Uterus (tissue), 3 donors: ENCODE measurements at regions not wholly inside any gene's neighbourhood (a gene's known extent, or its start where the extent isn't known, plus 50 kb on each side); places are given as distances from the start of the nearest gene placed in this dataset.

Experiments
- DNase-seq, 2 donors: peaks; one replicate each; pipeline ENCODE4 v3.0.0-alpha.2; 2019 to 2020
- H3K27ac ChIP-seq, 2 donors: fragments of 200-600 bp; sonication (generic); 1 replicate in 1 of 2; 2 replicates in 1 of 2; pipeline ENCODE4 v1.5.1; 2016 to 2018
- H3K27me3 ChIP-seq, 2 donors: fragments of 200-600 bp; sonication (generic); one replicate each; pipeline ENCODE4 v1.5.1; 2018 to 2019; ENCODE audit warnings: control low read depth in 1 of 2
- H3K36me3 ChIP-seq, 2 donors: fragments of 200-600 bp; sonication (generic); one replicate each; pipeline ENCODE4 v1.5.1; 2019; ENCODE audit warnings: control low read depth in 1 of 2
- H3K4me1 ChIP-seq, 2 donors: fragments of 200-600 bp; sonication (generic); one replicate each; pipeline ENCODE4 v1.5.1; 2018 to 2019; ENCODE audit warnings: control low read depth in 1 of 2
- H3K4me3 ChIP-seq, 2 donors: fragments of 200-600 bp; sonication (generic); 1 replicate in 1 of 2; 2 replicates in 1 of 2; pipeline ENCODE4 v1.5.1; 2018 to 2019; ENCODE audit warnings: mild to moderate bottlenecking in 1 of 2
- H3K9me3 ChIP-seq, 2 donors: fragments of 200-600 bp; sonication (generic); one replicate each; pipeline ENCODE4 v1.5.1; 2019; ENCODE audit warnings: control low read depth in 1 of 2
- CTCF ChIP-seq, 4 experiments: fragments of 200-600 bp in 2 of 4; fragments of 450-650 bp in 2 of 4; sonication (generic) in 2 of 4; IDR thresholded peaks; one replicate each; pipeline ENCODE4 v1.5.1; 2016 to 2019; ENCODE audit warnings: antibody characterized with exemption in 4 of 4, mild to moderate bottlenecking in 2 of 4, moderate library complexity in 1 of 4
- POLR2A ChIP-seq, 2 donors: fragments of 450-650 bp; IDR thresholded peaks; one replicate each; pipeline ENCODE4 v1.6.1; 2016; ENCODE audit warnings: antibody characterized with exemption in 2 of 2, mild to moderate bottlenecking in 1 of 2, moderate library complexity in 1 of 2
- intact Hi-C: fragments of 100-400 bp; cut with DNase I; formaldehyde crosslinking; loops from one replicate; pipeline ENCODE4 v1.15.1; 2023; ENCODE audit warnings: low total_unique reads
- donor health status: DM: yes; HTN: yes; CAD: no.

GRCh38 chr6:14860774-14861173 lies 385.1 kb upstream of the JARID2 start:
- H3K9me3 ChIP-seq, result no peaks in the 10 kb centered on the region
- no peak for DNase-seq
- H3K4me1 ChIP-seq, result no peaks in the 10 kb centered on the region
- no peak overlapping the region for H3K27ac ChIP-seq
- intact Hi-C loops, result no loop called here
- no peak overlapping the region for H3K4me3 ChIP-seq
- TF ChIP-seq POLR2A (IDR thresholded peaks at IDR 0.05), result no peak
- TF ChIP-seq CTCF (IDR thresholded peaks at IDR 0.05), result no peak
- H3K36me3 ChIP-seq, result no peaks in the 10 kb centered on the region
- no peaks in the 10 kb centered on the region for H3K27me3 ChIP-seq

- H3K4me1 ChIP-seq, result no peaks in the 10 kb centered on the region
- no peaks in the 10 kb centered on the region for H3K27me3 ChIP-seq
- H3K27ac ChIP-seq, result no peak overlapping the region
- no peak for DNase-seq
- TF ChIP-seq POLR2A (IDR thresholded peaks at IDR 0.05), result no peak
- no peak for TF ChIP-seq CTCF (IDR thresholded peaks at IDR 0.05)
- no peaks in the 10 kb centered on the region for H3K9me3 ChIP-seq
- intact Hi-C loops, result no loop called here
- no peak overlapping the region for H3K4me3 ChIP-seq
- H3K36me3 ChIP-seq, result no peaks in the 10 kb centered on the region
Observed at GRCh38 chr6:14861491-14861943, 384.4 kb upstream of the JARID2 start.

- Histone ChIP-seq H3K36me3 (no peaks in the 10 kb centered on the region), H3K4me1 (no peaks in the 10 kb centered on the region), H3K27me3 (no peaks in the 10 kb centered on the region), H3K9me3 (no peaks in the 10 kb centered on the region), H3K4me3 (no peak overlapping the region), H3K27ac (no peak overlapping the region)
- intact Hi-C loops, result no loop called here
- DNase-seq, result no peak
- TF ChIP-seq CTCF (IDR thresholded peaks at IDR 0.05) (no peak), POLR2A (IDR thresholded peaks at IDR 0.05) (no peak)
Observed at GRCh38 chr6:14862845-14863244, 383.0 kb upstream of the JARID2 start.

DNA sequence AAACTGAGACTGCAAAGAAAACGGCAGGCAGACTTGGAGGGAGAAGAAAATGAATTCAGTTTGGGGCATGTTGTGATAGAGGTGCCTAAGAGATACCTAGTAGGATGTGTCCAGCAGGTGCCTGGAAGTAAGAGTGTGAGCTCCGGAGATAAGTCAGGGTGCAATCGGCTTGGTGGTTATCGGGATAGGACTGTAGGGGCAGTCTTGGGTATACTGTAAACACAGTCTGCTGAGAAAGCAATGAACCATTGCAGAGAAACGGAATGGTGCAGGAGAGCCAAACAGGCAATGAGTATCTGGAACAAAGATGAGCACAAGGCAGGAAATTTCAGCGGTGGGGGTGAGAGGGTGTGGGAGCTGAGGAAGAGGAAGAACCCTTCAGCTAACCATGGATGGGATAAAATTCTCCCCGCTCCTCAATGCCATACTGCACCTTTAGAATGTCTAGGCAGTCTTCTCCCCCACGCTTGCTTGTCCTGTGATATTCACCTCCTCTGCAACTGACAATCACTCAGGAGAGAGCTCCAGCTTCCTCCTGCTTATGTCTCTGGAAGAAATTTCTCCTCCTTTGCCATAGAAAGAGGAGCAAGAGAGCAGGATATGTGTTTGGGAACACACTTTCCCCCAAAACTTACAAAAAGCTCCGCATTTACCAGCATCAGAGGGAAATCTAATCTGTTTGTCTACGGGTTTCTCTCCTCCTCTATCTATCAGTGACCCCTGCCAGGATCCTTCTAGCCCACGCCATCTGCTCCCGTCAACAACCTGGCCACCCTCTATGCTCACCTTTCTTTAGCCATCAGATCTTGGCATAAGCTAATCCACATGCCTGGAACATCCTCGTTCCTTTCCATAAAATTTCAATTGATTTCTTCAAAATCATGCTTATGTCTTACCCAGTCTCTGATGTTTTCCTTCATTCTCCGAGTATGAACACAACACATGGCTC lies 381.7 kb upstream of the JARID2 start:
- intact Hi-C loops, result no loop called here

More for the DNA sequence above, 381.7 kb upstream of the JARID2 start:
- Histone ChIP-seq H3K9me3 (no peaks in the 10 kb centered on the region), H3K4me3 (no peak overlapping the region), H3K27ac (no peak overlapping the region), H3K27me3 (no peaks in the 10 kb centered on the region), H3K4me1 (no peaks in the 10 kb centered on the region), H3K36me3 (no peaks in the 10 kb centered on the region)
- DNase-seq, result no peak
- TF ChIP-seq POLR2A (IDR thresholded peaks at IDR 0.05) (no peak), CTCF (IDR thresholded peaks at IDR 0.05) (no peak)
